GM12875 (cell line): ENCODE measurements at regions not wholly inside any gene's neighbourhood (a gene's known extent, or its start where the extent isn't known, plus 50 kb on each side); places are given as distances from the start of the nearest gene placed in this dataset.

Experiments used
- H3K4me3 ChIP-seq: one replicate; pipeline ENCODE4 v1.5.1; 2011; ENCODE audit warnings: low read depth, low read length, control low read depth
- TF ChIP-seq, protein P1 (sequence below): IDR thresholded peaks from 2 replicates; pipeline ENCODE4 v1.5.1; 2011; ENCODE audit warnings: low read depth, mild to moderate bottlenecking, control low read depth, inconsistent platforms, low read length, moderate library complexity, borderline replicate concordance; ENCODE audit not compliant: insufficient read depth

DNA sequence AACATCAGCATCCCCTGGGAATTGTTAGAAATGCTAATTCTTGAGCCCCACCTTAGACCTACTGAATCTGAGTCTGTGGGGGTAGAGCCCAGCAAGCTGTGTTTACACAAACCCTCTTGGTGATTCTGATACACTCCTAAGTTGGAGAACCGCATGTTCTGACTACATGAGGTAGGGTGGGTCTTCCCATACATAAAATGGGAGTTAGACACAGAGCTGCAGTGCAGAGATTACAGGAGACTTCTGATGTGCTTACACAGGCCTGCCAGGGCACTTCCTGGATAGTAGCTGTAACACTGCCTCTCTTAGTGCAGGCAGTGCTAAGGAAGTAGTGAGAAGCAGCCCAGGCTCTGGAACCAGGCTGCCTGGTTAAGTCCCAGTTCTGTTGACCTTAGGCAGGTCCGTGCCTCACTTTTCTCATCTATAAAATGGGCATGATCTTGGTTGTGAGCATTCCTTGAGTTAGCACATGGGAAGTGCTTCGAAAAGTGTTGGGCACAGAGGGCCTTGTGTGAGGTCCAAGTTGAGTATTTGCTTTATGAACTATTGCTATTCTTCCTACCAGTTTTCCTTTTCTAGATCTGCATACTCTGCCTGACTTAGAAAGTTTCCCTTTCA, 67.3 kb downstream of the GLI2 start:
- no peak overlapping the region for H3K4me3 ChIP-seq
- TF ChIP-seq, protein P1, sequence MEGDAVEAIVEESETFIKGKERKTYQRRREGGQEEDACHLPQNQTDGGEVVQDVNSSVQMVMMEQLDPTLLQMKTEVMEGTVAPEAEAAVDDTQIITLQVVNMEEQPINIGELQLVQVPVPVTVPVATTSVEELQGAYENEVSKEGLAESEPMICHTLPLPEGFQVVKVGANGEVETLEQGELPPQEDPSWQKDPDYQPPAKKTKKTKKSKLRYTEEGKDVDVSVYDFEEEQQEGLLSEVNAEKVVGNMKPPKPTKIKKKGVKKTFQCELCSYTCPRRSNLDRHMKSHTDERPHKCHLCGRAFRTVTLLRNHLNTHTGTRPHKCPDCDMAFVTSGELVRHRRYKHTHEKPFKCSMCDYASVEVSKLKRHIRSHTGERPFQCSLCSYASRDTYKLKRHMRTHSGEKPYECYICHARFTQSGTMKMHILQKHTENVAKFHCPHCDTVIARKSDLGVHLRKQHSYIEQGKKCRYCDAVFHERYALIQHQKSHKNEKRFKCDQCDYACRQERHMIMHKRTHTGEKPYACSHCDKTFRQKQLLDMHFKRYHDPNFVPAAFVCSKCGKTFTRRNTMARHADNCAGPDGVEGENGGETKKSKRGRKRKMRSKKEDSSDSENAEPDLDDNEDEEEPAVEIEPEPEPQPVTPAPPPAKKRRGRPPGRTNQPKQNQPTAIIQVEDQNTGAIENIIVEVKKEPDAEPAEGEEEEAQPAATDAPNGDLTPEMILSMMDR: no peak

DNA sequence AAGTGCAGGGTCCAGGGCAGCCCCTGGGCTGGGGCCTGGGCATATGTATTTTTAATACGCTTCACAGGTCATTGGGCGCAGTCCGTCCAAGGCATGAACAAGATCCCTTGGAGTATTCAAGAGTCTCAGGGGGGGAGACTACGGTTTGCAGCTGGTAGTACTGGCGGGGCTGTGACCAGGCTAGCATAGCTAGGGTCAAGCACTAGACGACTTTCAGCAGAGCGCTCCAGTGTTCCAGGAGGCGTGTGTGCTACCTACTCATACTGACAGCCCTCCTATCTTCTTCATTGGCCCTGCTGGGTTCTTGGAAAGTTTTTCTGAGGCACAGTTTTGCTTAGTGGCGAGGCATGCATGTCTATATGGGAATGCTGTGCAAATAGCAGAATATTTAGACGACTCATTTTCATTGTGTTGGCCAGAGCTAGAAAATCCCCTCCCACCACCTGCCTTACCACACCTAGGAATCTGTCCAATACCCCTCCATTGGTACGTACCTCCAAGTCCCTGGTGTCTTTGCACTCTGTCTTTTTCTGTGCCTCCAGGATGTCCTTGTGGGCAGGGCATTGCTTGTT, 68.2 kb downstream of the GLI2 start:
- TF ChIP-seq, protein P1: no peak
- no peak overlapping the region for H3K4me3 ChIP-seq

DNA sequence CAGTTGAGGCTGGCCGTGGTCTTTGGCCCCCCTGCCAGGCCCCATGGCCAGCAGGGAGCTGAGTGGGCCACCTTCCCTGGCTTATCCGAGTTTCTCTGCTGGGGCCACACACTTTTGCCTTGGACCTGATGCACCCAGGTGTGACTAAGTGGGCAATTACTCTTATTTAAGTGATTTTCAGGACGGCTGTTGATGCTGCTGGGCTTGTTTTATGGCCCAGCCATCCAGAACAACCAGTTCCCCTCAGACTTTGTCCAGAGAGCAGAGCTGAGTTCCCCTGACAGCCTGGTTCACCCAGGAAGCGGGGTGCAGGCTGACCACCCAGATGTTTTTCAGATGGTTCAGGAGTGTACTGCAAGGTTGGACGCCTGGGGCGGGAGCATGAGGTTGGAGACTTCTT, 68.8 kb downstream of the GLI2 start:
- no peak overlapping the region for H3K4me3 ChIP-seq
- TF ChIP-seq, protein P1: no peak

GRCh38 chr2:120805011-120805410, 69.3 kb downstream of the GLI2 start:
- TF ChIP-seq, protein P1: no peak
- H3K4me3 ChIP-seq: no peak overlapping the region

DNA sequence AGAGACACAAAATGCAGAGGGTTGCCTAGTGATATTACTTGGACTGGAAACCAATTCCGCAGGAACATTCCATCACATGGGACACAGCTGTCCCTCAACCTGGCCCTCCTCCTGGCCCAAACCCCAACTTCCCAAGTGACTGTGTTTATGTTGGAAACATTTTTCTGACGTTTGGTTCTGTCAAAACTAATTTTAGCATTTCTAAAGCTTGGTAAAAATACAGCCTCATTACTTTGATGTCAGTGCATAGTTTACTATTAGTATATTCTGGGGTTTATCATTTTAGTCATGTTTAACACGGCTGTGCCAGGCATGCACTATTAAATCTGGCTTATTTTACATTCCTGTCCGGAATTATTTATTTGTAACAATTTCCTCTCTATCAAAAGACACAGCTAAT, 69.9 kb downstream of the GLI2 start:
- no peak overlapping the region for H3K4me3 ChIP-seq
- TF ChIP-seq, protein P1: no peak

DNA sequence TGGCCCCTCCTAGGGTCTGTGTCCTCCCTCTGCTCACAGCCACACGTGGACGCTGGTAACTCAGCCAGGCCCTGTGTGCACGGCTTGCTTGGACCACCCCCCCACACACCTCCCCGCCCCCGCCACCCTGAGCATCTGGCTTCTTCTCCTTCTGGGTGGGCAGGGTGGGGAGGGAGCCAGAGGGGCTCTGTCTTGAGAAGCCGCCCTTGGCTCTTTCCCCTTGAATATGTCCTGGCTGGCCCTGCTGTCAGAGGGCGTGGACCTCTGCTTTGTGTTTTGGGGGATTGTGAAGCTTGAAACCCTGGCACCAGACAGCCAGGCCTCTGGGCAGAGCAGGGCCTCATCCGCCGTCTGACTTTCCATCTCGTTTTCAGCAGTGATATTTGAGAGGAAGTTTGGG, 72.1 kb downstream of the GLI2 start:
- no peak overlapping the region for H3K4me3 ChIP-seq
- TF ChIP-seq, protein P1: no peak

DNA sequence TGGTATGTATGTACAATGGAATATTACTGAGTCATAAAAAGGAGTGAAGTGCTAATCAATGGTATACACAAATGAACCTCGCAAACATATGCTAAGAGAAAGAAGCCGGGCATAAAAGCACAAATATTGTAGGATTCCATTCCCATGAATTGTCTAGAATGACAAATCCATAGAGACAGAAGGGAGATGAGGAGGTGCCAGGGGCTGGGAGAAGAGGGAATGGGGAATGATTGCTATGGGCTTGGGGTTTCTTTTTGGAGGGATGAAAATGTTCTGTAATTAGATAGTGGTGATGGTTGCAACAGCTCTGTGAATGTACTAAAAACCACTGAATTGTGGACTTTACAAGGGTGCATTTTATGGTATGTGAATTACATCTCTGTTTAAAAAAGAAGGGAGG, 73.5 kb downstream of the GLI2 start:
- H3K4me3 ChIP-seq: no peak overlapping the region
- TF ChIP-seq, protein P1: no peak
